ENCODE measurements at regions not wholly inside any gene's neighbourhood (a gene's known extent, or its start where the extent isn't known, plus 50 kb on each side); places are given as distances from the start of the nearest gene placed in this dataset.
A peak's percentile ranks its signal among the peaks of the same experiment; 100 is the strongest.
"Not testable (repeated sequence)": the region's sequence is repeated elsewhere in the genome, so short reads cannot be mapped to it uniquely, and the experiment has no call there.

DNA sequence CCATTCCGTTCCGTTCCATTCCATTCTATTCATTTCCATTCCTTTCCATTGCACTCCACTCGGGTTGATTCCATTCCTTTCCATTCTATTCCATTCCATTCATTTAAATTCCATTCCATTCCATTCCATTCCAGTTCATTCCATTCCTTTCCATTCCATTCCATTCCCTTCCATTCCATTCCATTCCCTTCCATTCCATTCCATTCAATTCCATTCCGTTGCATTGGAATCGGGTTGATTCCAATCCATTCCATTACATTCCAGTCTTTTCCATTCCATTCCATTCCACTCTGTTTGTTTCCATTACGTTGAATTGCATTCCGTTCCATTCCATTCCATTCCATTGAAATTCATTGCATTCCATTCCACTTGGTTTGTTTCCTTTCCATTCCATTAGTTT lies 169.2 kb downstream of the CWH43 start:
- H2AFZ ChIP-seq; H3K4me1 ChIP-seq (replicated peaks; ENCODE audit: insufficient read depth); H3F3A ChIP-seq (ENCODE audit: insufficient read depth, low read depth); CTCF ChIA-PET; POLR2A ChIA-PET (ENCODE audit: unreplicated experiment); H4K20me1 ChIP-seq (ENCODE audit: insufficient read depth); H3K9me3 ChIP-seq (ENCODE audit: insufficient read depth, low read depth); intact Hi-C loops (cut with micrococcal nuclease; ENCODE audit: unreplicated experiment); H3K4me3 ChIP-seq; H3K27ac ChIP-seq; H3K9me2 ChIP-seq (ENCODE audit: insufficient read depth); H3K36me3 ChIP-seq (ENCODE audit: low read depth); H3K79me2 ChIP-seq (ENCODE audit: low read depth); DNase-seq; H3K4me2 ChIP-seq; H3K27me3 ChIP-seq (ENCODE audit: insufficient read depth, low read depth); BruUV-seq (replicated peaks): not testable (repeated sequence)

DNA sequence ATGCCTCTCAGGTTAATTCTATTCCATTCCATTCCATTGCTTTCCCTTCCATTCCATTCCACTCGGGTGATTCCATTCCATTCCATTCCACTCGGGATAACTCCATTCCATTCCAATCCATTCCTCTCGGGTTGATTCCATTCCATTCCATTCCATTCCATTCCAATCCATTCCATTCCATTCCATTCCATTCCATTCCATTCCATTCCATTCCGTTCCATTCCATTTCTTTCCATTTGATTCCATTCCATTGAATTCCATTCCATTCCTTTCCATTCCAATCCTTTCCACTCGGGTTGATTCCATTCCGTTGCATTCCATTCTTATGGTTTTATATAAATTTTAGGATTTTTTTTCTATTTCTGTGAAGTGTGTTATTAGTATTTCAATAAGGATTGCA lies 170.2 kb downstream of the CWH43 start:
- H3K27me3 ChIP-seq (ENCODE audit: insufficient read depth, low read depth); POLR2A ChIA-PET (ENCODE audit: unreplicated experiment); H3K36me3 ChIP-seq (ENCODE audit: low read depth); H3K9me3 ChIP-seq (ENCODE audit: insufficient read depth, low read depth); intact Hi-C loops (cut with micrococcal nuclease; ENCODE audit: unreplicated experiment); DNase-seq; H3F3A ChIP-seq (ENCODE audit: insufficient read depth, low read depth); H3K79me2 ChIP-seq (ENCODE audit: low read depth); BruUV-seq (replicated peaks); H3K9me2 ChIP-seq (ENCODE audit: insufficient read depth); H3K4me2 ChIP-seq; H3K4me1 ChIP-seq (replicated peaks; ENCODE audit: insufficient read depth); CTCF ChIA-PET; H2AFZ ChIP-seq; H4K20me1 ChIP-seq (ENCODE audit: insufficient read depth); H3K27ac ChIP-seq; H3K4me3 ChIP-seq: not testable (repeated sequence)

DNA sequence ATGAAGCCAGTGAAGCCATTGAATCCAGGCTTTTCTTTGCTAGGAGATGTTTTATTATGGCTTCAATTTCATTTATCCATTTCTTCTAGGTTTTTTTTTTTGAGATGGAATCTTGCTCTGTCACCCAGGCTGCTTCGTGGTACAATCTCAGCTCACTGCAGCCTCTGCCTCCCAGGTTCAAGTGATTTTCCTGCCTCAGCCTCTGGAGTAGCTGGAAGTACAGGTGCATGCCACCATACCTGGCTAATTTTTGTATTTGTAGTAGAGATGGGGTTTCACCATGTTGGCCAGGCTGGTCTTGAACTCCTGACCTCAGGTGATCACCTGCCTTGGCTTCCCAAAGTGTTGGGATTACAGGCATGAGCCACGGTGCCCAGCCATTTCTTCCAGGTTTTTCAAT lies 171.6 kb downstream of the CWH43 start:
- H3F3A ChIP-seq (ENCODE audit: insufficient read depth, low read depth); H3K27me3 ChIP-seq (ENCODE audit: insufficient read depth, low read depth); BruUV-seq (replicated peaks); H4K20me1 ChIP-seq (ENCODE audit: insufficient read depth); H3K9me3 ChIP-seq (ENCODE audit: insufficient read depth, low read depth); intact Hi-C loops (cut with micrococcal nuclease; ENCODE audit: unreplicated experiment); H3K36me3 ChIP-seq (ENCODE audit: low read depth); H3K4me1 ChIP-seq (replicated peaks; ENCODE audit: insufficient read depth); H2AFZ ChIP-seq; H3K4me3 ChIP-seq; H3K9me2 ChIP-seq (ENCODE audit: insufficient read depth); H3K27ac ChIP-seq; POLR2A ChIA-PET (ENCODE audit: unreplicated experiment); CTCF ChIA-PET; H3K79me2 ChIP-seq (ENCODE audit: low read depth); DNase-seq; H3K4me2 ChIP-seq: not testable (repeated sequence)

GRCh38 chr4:49161111-49161541 lies 175.1 kb downstream of the CWH43 start:
- H3F3A ChIP-seq (ENCODE audit: insufficient read depth, low read depth); H3K9me3 ChIP-seq (ENCODE audit: insufficient read depth, low read depth); H3K4me1 ChIP-seq (replicated peaks; ENCODE audit: insufficient read depth); BruUV-seq (replicated peaks); H4K20me1 ChIP-seq (ENCODE audit: insufficient read depth); intact Hi-C loops (cut with micrococcal nuclease; ENCODE audit: unreplicated experiment); CTCF ChIA-PET; H3K36me3 ChIP-seq (ENCODE audit: low read depth); POLR2A ChIA-PET (ENCODE audit: unreplicated experiment); H3K9me2 ChIP-seq (ENCODE audit: insufficient read depth); H3K27me3 ChIP-seq (ENCODE audit: insufficient read depth, low read depth); H3K79me2 ChIP-seq (ENCODE audit: low read depth): not testable (repeated sequence)
- Histone ChIP-seq H2AFZ (peak overlapping the region; percentile 70), H3K27ac (0 out of 2 replicates have a peak overlapping the region, but pooled peaks have one; percentile 24), H3K4me3 (peak overlapping the region; percentile 60), H3K4me2 (peak overlapping the region; percentile 81)
- DNase-seq = peak; percentile 68 to 72

DNA sequence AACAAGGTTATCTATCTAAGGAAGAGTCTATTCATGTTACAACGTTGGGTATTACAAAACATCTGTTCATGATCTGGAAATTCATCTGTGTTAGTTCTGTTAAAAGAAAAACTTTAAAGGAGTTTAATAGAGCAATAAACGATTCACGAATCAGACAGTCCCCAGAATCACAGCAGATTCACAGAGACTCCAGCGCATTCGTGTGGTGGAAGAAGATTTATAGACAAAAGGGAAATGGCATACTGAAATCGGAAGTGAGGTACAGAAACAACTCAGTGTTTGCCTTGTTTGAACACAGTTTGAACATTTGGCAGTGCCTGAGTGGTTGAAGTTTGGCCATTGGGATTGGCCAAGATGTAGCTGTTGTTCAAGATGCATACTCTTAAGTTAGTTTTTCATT lies 178.8 kb downstream of the CWH43 start:
- DNase-seq; H3K4me3 ChIP-seq; H4K20me1 ChIP-seq (ENCODE audit: insufficient read depth); H3K27me3 ChIP-seq (ENCODE audit: insufficient read depth, low read depth); POLR2A ChIA-PET (ENCODE audit: unreplicated experiment); CTCF ChIA-PET; H3K4me1 ChIP-seq (replicated peaks; ENCODE audit: insufficient read depth); H3K36me3 ChIP-seq (ENCODE audit: low read depth); BruUV-seq (replicated peaks); H2AFZ ChIP-seq; H3K4me2 ChIP-seq; H3K9me2 ChIP-seq (ENCODE audit: insufficient read depth); H3F3A ChIP-seq (ENCODE audit: insufficient read depth, low read depth); H3K79me2 ChIP-seq (ENCODE audit: low read depth); H3K9me3 ChIP-seq (ENCODE audit: insufficient read depth, low read depth); H3K27ac ChIP-seq; intact Hi-C loops (cut with micrococcal nuclease; ENCODE audit: unreplicated experiment): not testable (repeated sequence)

DNA sequence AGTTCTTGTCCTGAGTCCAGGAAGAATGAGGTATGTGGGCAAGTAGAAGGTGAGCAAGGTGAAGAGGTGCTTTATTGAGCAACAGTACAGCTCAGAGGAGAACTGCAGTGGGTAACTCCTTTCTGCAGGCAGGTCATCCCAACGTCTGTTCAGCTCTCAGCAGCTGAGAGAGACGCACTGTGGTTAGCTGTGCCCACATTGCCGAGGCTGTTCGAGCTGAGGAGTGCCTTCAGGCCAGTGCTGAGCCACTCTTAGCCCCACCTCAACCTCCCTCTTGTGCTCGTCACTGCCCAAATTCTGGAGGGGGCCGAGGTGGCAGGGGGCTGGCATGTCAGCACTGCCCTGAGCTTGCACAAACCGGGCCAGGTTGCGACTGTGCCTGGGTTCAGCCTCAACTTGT lies 191.8 kb downstream of the CWH43 start:
- H3F3A ChIP-seq (ENCODE audit: insufficient read depth, low read depth); POLR2A ChIA-PET (ENCODE audit: unreplicated experiment); DNase-seq; BruUV-seq (replicated peaks); H2AFZ ChIP-seq; H3K4me3 ChIP-seq; H3K4me1 ChIP-seq (replicated peaks; ENCODE audit: insufficient read depth); H3K27me3 ChIP-seq (ENCODE audit: insufficient read depth, low read depth); H4K20me1 ChIP-seq (ENCODE audit: insufficient read depth); H3K27ac ChIP-seq; H3K9me3 ChIP-seq (ENCODE audit: insufficient read depth, low read depth); H3K9me2 ChIP-seq (ENCODE audit: insufficient read depth); intact Hi-C loops (cut with micrococcal nuclease; ENCODE audit: unreplicated experiment); H3K79me2 ChIP-seq (ENCODE audit: low read depth); H3K36me3 ChIP-seq (ENCODE audit: low read depth); CTCF ChIA-PET; H3K4me2 ChIP-seq: not testable (repeated sequence)

DNA sequence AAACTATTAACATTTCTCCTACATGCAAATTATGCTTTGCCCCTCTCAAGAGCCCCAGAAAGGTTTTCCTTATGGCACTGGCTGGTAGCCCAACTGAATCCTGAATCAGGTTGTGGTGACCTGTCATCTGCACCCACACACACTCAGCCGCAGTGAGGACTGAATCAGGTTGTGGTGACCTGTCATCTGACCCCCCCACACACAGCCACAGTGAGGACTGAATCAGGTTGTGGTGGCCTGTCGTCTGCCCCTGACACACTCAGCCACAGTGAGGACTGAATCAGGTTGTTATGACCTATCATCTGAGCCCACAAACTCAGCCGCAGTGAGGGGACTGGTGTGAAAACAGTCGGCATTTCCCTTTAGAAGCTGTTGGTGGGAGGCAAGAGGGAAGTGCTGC lies 195.0 kb downstream of the CWH43 start:
- POLR2A ChIA-PET (ENCODE audit: unreplicated experiment); H3K36me3 ChIP-seq (ENCODE audit: low read depth); H3K9me3 ChIP-seq (ENCODE audit: insufficient read depth, low read depth); H3K4me2 ChIP-seq; H3F3A ChIP-seq (ENCODE audit: insufficient read depth, low read depth); H3K4me3 ChIP-seq; H2AFZ ChIP-seq; H3K27ac ChIP-seq; CTCF ChIA-PET; DNase-seq; H4K20me1 ChIP-seq (ENCODE audit: insufficient read depth); intact Hi-C loops (cut with micrococcal nuclease; ENCODE audit: unreplicated experiment); H3K4me1 ChIP-seq (replicated peaks; ENCODE audit: insufficient read depth); BruUV-seq (replicated peaks); H3K27me3 ChIP-seq (ENCODE audit: insufficient read depth, low read depth); H3K9me2 ChIP-seq (ENCODE audit: insufficient read depth); H3K79me2 ChIP-seq (ENCODE audit: low read depth): not testable (repeated sequence)

Data from PC-9 (cell line).